ENCODE measurements at regions not wholly inside any gene's neighbourhood (a gene's known extent, or its start where the extent isn't known, plus 50 kb on each side); places are given as distances from the start of the nearest gene placed in this dataset.

- intact Hi-C loops (cut with DNase I; ENCODE audit: low total_unique reads), result no loop called here
- TF ChIP-seq POLR2A (IDR thresholded peaks at IDR 0.05) (no peak), CTCF (IDR thresholded peaks at IDR 0.05 in 4 of 5, conservative IDR thresholded peaks at IDR 0.05 in 1 of 5) (no peak)
- in situ Hi-C loops (cut with MboI; ENCODE audit: low sequenced_read_pairs in 4 of 4), result loop anchor here in 1 of 4 donors (25.0 kb wide), 1 partner anchor 266 kb away; the partner anchor contains the start of gene DHRS2
Measured at GRCh38 chr14:23903442-23903841, 50.1 kb upstream of the DHRS4 start.

More at GRCh38 chr14:23903442-23903841, 50.1 kb upstream of the DHRS4 start:
- Histone ChIP-seq H3K36me3 (no peaks in the 10 kb centered on the region), H3K27me3 (no peaks in the 10 kb centered on the region), H3K9me3 (no peaks in the 10 kb centered on the region), H3K27ac (no peak overlapping the region), H3K4me1 (no peaks in the 10 kb centered on the region), H3K4me3 (no peak overlapping the region)
- no peak for DNase-seq
- ATAC-seq, result no peak
